Peyer's patch (tissue), 4 donors: ENCODE measurements at regions not wholly inside any gene's neighbourhood (a gene's known extent, or its start where the extent isn't known, plus 50 kb on each side); places are given as distances from the start of the nearest gene placed in this dataset.

Source experiments
- DNase-seq, 3 donors: peaks; one replicate each; pipeline ENCODE4 v3.0.0-alpha.2; 2017 to 2019
- H3K27ac ChIP-seq, 4 donors: fragments of 200-600 bp; sonication (generic); one replicate each; pipeline ENCODE4 v1.5.1; 2016 to 2019
- H3K27me3 ChIP-seq, 2 donors: fragments of 200-600 bp; sonication (generic); one replicate each; pipeline ENCODE4 v1.5.1; 2019
- H3K36me3 ChIP-seq, 3 donors: fragments of 200-600 bp; sonication (generic); one replicate each; pipeline ENCODE4 v1.5.1; 2016 to 2019
- H3K4me1 ChIP-seq, 4 donors: fragments of 200-600 bp; sonication (generic); one replicate each; pipeline ENCODE4 v1.5.1; 2016 to 2019
- H3K4me3 ChIP-seq, 4 donors: fragments of 200-600 bp; sonication (generic); 1 replicate in 3 of 4; 2 replicates in 1 of 4; pipeline ENCODE4 v1.5.1; 2016 to 2019; ENCODE audit warnings: mild to moderate bottlenecking in 1 of 4
- H3K9me3 ChIP-seq, 4 donors: fragments of 200-600 bp; sonication (generic); one replicate each; pipeline ENCODE4 v1.5.1; 2016 to 2019; ENCODE audit warnings: mild to moderate bottlenecking in 1 of 4
- POLR2A ChIP-seq, 2 donors: fragments of 450-650 bp; IDR thresholded peaks; one replicate each; pipeline ENCODE4 v1.5.1; 2017; ENCODE audit warnings: antibody characterized with exemption in 2 of 2, mild to moderate bottlenecking in 2 of 2, moderate library complexity in 2 of 2
- TF ChIP-seq, protein P1 (sequence below), 6 experiments: fragments of 450-650 bp in 4 of 6; fragments of 200-600 bp in 2 of 6; sonication (generic) in 1 of 6; IDR thresholded peaks; one replicate each; pipeline ENCODE4 v1.5.1; 2017 to 2019; ENCODE audit warnings: antibody characterized with exemption in 6 of 6, mild to moderate bottlenecking in 3 of 6, moderate library complexity in 1 of 6

DNA sequence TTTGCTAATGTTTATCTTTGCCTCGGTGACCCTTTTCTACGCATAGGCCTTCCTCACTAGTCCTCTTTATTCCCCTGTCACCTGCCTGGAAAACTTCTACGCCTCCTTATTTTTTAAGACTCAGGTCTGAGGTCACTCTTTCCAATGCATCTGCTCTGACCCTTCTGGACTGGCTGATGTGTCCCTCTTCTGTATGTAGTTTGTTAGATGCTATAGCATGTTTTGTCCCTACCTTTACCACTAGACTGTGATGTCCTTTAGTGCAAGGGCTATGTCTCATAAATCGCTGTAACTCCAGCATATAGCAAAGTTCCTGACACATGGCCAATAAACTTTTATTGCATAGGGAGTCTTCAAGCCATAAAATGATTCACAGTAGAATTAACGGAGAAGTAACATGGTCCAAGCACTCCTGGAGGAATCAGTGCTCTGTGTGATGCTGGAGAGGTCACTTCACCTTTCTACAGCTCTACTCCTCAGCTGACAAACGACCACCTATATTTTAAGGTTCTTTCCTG is 872.5 kb upstream of the SLIT2 start:
- H3K9me3 ChIP-seq, result peaks cover 0 to 2% (median 0%) of the 10 kb centered on the region in 4 donors
- TF ChIP-seq POLR2A (IDR thresholded peaks at IDR 0.05), result no peak
- TF ChIP-seq, protein P1, sequence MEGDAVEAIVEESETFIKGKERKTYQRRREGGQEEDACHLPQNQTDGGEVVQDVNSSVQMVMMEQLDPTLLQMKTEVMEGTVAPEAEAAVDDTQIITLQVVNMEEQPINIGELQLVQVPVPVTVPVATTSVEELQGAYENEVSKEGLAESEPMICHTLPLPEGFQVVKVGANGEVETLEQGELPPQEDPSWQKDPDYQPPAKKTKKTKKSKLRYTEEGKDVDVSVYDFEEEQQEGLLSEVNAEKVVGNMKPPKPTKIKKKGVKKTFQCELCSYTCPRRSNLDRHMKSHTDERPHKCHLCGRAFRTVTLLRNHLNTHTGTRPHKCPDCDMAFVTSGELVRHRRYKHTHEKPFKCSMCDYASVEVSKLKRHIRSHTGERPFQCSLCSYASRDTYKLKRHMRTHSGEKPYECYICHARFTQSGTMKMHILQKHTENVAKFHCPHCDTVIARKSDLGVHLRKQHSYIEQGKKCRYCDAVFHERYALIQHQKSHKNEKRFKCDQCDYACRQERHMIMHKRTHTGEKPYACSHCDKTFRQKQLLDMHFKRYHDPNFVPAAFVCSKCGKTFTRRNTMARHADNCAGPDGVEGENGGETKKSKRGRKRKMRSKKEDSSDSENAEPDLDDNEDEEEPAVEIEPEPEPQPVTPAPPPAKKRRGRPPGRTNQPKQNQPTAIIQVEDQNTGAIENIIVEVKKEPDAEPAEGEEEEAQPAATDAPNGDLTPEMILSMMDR (IDR thresholded peaks at IDR 0.05), result no peak
- DNase-seq, result no peak
- H3K27me3 ChIP-seq, result no peaks in the 10 kb centered on the region
- no peak overlapping the region for H3K4me3 ChIP-seq
- no peaks in the 10 kb centered on the region for H3K4me1 ChIP-seq
- H3K27ac ChIP-seq, result no peak overlapping the region
- H3K36me3 ChIP-seq, result no peaks in the 10 kb centered on the region

GRCh38 chr4:19375931-19376330 is 875.8 kb upstream of the SLIT2 start:
- H3K4me3 ChIP-seq, result no peak overlapping the region
- no peak for DNase-seq

DNA sequence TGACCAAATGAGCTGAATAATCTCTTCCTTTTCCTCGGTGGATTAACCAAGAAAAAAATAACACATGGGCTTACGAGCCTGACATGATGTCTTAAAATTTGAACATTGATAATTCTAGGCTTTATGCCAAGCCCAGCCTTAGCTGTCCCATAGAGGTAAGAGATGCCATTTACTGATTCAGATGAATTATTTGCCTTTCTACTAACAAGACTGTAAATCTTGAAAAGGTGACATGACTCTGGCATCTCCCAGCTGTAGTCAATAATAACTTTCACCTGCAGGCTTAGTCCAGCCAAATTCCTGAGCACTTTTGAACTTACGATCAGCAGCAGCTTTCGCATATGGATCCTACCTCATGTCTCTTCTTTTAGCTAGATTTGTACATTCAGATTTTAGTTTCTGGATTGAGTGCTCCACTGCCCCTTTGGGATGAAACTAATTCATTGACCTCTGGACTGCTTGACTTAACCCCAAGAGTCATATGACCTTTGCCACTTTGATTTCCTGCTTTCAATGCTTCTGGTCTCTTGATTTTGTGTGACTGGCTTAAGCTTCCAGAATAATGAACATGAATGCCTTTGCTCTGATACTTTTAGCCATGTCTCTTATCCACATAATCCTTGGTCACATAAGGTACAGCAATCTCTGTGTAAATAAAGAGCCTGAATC is 876.4 kb upstream of the SLIT2 start:
- TF ChIP-seq, protein P1 (IDR thresholded peaks at IDR 0.05), result no peak
- no peak for TF ChIP-seq POLR2A (IDR thresholded peaks at IDR 0.05)
- H3K4me1 ChIP-seq, result no peaks in the 10 kb centered on the region
- H3K27ac ChIP-seq, result no peak overlapping the region
- H3K27me3 ChIP-seq, result no peaks in the 10 kb centered on the region
- DNase-seq, result no peak
- peaks cover 0 to 5% (median 0%) of the 10 kb centered on the region in 4 donors for H3K9me3 ChIP-seq
- no peak overlapping the region for H3K4me3 ChIP-seq
- H3K36me3 ChIP-seq, result no peaks in the 10 kb centered on the region

More at GRCh38 chr4:19375931-19376330, 875.8 kb upstream of the SLIT2 start:
- TF ChIP-seq, protein P1 (IDR thresholded peaks at IDR 0.05), result no peak
- TF ChIP-seq POLR2A (IDR thresholded peaks at IDR 0.05), result no peak
- no peak overlapping the region for H3K27ac ChIP-seq
- peaks cover 0 to 5% (median 0%) of the 10 kb centered on the region in 4 donors for H3K9me3 ChIP-seq
- no peaks in the 10 kb centered on the region for H3K4me1 ChIP-seq
- no peaks in the 10 kb centered on the region for H3K27me3 ChIP-seq
- H3K36me3 ChIP-seq, result no peaks in the 10 kb centered on the region

GRCh38 chr4:19372390-19372789 is 879.3 kb upstream of the SLIT2 start:
- H3K27ac ChIP-seq, result no peak overlapping the region
- H3K4me1 ChIP-seq, result no peaks in the 10 kb centered on the region
- no peaks in the 10 kb centered on the region for H3K27me3 ChIP-seq
- peaks cover 0 to 5% (median 0%) of the 10 kb centered on the region in 4 donors for H3K9me3 ChIP-seq
- TF ChIP-seq, protein P1 (IDR thresholded peaks at IDR 0.05), result no peak
- no peak for TF ChIP-seq POLR2A (IDR thresholded peaks at IDR 0.05)
- H3K4me3 ChIP-seq, result no peak overlapping the region
- no peak for DNase-seq
- no peaks in the 10 kb centered on the region for H3K36me3 ChIP-seq

DNA sequence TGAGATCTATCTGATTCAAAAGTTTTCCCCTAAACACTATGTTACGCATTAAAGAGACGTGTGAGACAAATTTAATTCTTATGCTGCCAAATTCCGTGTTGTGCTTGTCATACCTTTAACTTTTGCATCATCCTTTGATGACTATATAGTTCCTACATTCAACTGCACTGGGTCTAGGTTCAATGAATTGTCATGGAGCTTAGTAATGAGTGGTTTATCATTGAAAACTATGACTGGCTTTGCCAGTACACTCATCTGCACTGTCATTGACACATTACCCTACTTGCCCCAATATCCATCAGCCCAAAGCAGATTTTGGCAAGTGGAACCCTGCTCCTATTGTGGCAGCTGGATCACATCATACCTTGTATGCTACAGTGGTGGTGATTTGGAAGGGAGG is 882.9 kb upstream of the SLIT2 start:
- Histone ChIP-seq H3K4me1 (no peaks in the 10 kb centered on the region), H3K4me3 (no peak overlapping the region), H3K36me3 (no peaks in the 10 kb centered on the region), H3K27ac (no peak overlapping the region), H3K27me3 (no peaks in the 10 kb centered on the region), H3K9me3 (no peaks in the 10 kb centered on the region)
- TF ChIP-seq, protein P1 (IDR thresholded peaks at IDR 0.05), result no peak
- TF ChIP-seq POLR2A (IDR thresholded peaks at IDR 0.05), result no peak
- no peak for DNase-seq
